Panc1 (cell line): ENCODE measurements at regions not wholly inside any gene's neighbourhood (a gene's known extent, or its start where the extent isn't known, plus 50 kb on each side); places are given as distances from the start of the nearest gene placed in this dataset.

Experiments
- ATAC-seq: fragments of 200-7000 bp; cut with Tn5 transposase; 2 replicates; pipeline ENCODE4 v1.9.1; 2020; ENCODE audit warnings: mild to moderate bottlenecking, moderate library complexity
- BruUV-seq: library from RNA; stranded (reverse); fragments of 400-500 nt; replicated peaks from 2 replicates; lab custom pipeline; 2021; lab: Mats Ljungman, UMichigan
- CTCF ChIA-PET: fragments of 300-600 bp; sonication (Branson Sonifier 250); formaldehyde crosslinking; loops from one replicate; lab custom pipeline; 2022; ENCODE audit warnings: antibody characterized with exemption; lab: Charles Lee
- POLR2A ChIA-PET: fragments of 300-600 bp; sonication (Branson Sonifier 250); formaldehyde crosslinking; loops from one replicate; lab custom pipeline; 2022; ENCODE audit warnings: antibody characterized with exemption; lab: Charles Lee
- DNase-seq: peaks from one replicate; pipeline ENCODE4 v3.0.0-alpha.2; 2010; ENCODE audit warnings: low read depth, low spot score
- H3K27ac ChIP-seq: 2 replicates; pipeline ENCODE4 v1.5.1; 2011; ENCODE audit warnings: mild to moderate bottlenecking, low read length, inconsistent platforms
- H3K27me3 ChIP-seq: fragments of 200-500 bp; sonication (Bioruptor generic); 2 replicates; pipeline ENCODE4 v1.6.0; 2014; ENCODE audit warnings: low read length, inconsistent platforms; ENCODE audit not compliant: control insufficient read depth, insufficient read depth
- H3K36me3 ChIP-seq: fragments of 200-500 bp; sonication (Bioruptor generic); 2 replicates; pipeline ENCODE4 v1.5.1; 2014; ENCODE audit warnings: inconsistent platforms, mild to moderate bottlenecking, low read length, moderate library complexity; ENCODE audit not compliant: control insufficient read depth, insufficient read depth
- H3K4me1 ChIP-seq: 2 replicates; pipeline ENCODE4 v1.5.1; 2011; ENCODE audit warnings: inconsistent platforms, mild to moderate bottlenecking, low read length, moderate library complexity; ENCODE audit not compliant: control insufficient read depth, insufficient read depth
- H3K4me3 ChIP-seq, 2 experiments: 2 replicates each; pipeline ENCODE4 v1.5.1; 2011 to 2012; ENCODE audit warnings: low read depth in 2 of 2, low read length in 2 of 2, mild to moderate bottlenecking in 2 of 2, inconsistent platforms in 1 of 2, moderate library complexity in 1 of 2
- H3K9me3 ChIP-seq: fragments of 200-500 bp; sonication (Bioruptor generic); 2 replicates; pipeline ENCODE4 v1.5.1; 2014; ENCODE audit warnings: low read depth, mild to moderate bottlenecking, inconsistent platforms, low read length, moderate library complexity; ENCODE audit not compliant: control insufficient read depth, insufficient read depth
- POLR2AphosphoS5 ChIP-seq: IDR thresholded peaks from 2 replicates; pipeline ENCODE4 v1.6.1; 2012; ENCODE audit warnings: mild to moderate bottlenecking, low read depth, low read length, moderate library complexity
- REST ChIP-seq, 2 experiments: IDR thresholded peaks; 2 replicates each; pipeline ENCODE4 v1.6.1; 2011 to 2012; ENCODE audit warnings: low read depth in 2 of 2, control low read depth in 1 of 2, low read length in 1 of 2, mild to moderate bottlenecking in 1 of 2, moderate library complexity in 1 of 2; ENCODE audit not compliant: insufficient read depth in 1 of 2
- SIN3A ChIP-seq: IDR thresholded peaks from 2 replicates; pipeline ENCODE4 v1.6.1; 2012; ENCODE audit warnings: low read depth, mild to moderate bottlenecking, low read length, moderate library complexity, borderline replicate concordance; ENCODE audit not compliant: insufficient read depth
- TCF7L2 ChIP-seq: IDR thresholded peaks from 2 replicates; pipeline ENCODE4 v1.6.1; 2011; ENCODE audit warnings: mild to moderate bottlenecking, low read depth, low read length, inconsistent platforms
- in situ Hi-C: cut with HindIII; loops from 2 replicates; pipeline ENCODE4 v1.10.0; 2016; ENCODE audit warnings: low sequenced_read_pairs, low pct_unique_long_range_greater_than_20kb
- intact Hi-C: fragments of 100-400 bp; cut with micrococcal nuclease; formaldehyde crosslinking; loops from one replicate; pipeline ENCODE4 v1.10.0; 2022; ENCODE audit not compliant: unreplicated experiment
- TF ChIP-seq, protein P1 (sequence below): fragments of 450-650 bp; IDR thresholded peaks from 2 replicates; pipeline ENCODE4 v1.5.1; 2017; ENCODE audit warnings: mild to moderate bottlenecking

DNA sequence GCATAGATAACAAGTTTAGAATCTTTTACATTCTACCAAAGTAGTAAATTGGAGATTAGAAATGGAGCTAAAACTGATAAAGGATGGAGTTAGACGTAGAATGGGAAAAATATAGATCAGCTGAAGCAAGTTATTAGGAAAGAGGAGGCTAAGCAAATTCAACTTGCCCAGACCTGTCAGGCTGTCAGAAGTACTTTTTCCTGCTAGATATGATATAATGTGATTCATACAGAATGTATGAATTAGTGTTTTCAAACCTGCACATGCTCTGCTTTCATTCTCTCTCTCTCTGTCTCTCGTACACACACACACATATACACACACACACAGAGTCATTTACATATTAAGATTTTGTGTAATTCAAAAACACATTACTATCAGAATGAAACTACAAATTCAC is 133.2 kb upstream of the HDGFL1 start:
- ATAC-seq (no peak), DNase-seq (no peak)
- no peak overlapping the region for H3K27ac ChIP-seq
- no peaks in the 10 kb centered on the region for H3K36me3 ChIP-seq
- H3K27me3 ChIP-seq: no peaks in the 10 kb centered on the region
- ChIA-PET CTCF (no interaction called here), POLR2A (no interaction called here)
- intact Hi-C loops (no loop called here), in situ Hi-C loops (no loop called here)
- H3K4me3 ChIP-seq: no peak overlapping the region
- TF ChIP-seq REST (IDR thresholded peaks at IDR 0.05; ENCODE audit: insufficient read depth in 1 of 2, low read depth in 2 of 2, low read length in 1 of 2) (no peak), TCF7L2 (no peak), SIN3A (no peak), POLR2AphosphoS5 (no peak)
- TF ChIP-seq, protein P1, sequence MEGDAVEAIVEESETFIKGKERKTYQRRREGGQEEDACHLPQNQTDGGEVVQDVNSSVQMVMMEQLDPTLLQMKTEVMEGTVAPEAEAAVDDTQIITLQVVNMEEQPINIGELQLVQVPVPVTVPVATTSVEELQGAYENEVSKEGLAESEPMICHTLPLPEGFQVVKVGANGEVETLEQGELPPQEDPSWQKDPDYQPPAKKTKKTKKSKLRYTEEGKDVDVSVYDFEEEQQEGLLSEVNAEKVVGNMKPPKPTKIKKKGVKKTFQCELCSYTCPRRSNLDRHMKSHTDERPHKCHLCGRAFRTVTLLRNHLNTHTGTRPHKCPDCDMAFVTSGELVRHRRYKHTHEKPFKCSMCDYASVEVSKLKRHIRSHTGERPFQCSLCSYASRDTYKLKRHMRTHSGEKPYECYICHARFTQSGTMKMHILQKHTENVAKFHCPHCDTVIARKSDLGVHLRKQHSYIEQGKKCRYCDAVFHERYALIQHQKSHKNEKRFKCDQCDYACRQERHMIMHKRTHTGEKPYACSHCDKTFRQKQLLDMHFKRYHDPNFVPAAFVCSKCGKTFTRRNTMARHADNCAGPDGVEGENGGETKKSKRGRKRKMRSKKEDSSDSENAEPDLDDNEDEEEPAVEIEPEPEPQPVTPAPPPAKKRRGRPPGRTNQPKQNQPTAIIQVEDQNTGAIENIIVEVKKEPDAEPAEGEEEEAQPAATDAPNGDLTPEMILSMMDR: no peak
- H3K4me1 ChIP-seq: no peaks in the 10 kb centered on the region
- BruUV-seq: no TSS peak
- H3K9me3 ChIP-seq: no peaks in the 10 kb centered on the region

- ATAC-seq (no peak), DNase-seq (no peak)
- TF ChIP-seq POLR2AphosphoS5 (no peak), TCF7L2 (no peak), SIN3A (no peak), REST (IDR thresholded peaks at IDR 0.05; ENCODE audit: insufficient read depth in 1 of 2, low read depth in 2 of 2, low read length in 1 of 2) (no peak)
- TF ChIP-seq, protein P1: no peak
- Histone ChIP-seq H3K9me3 (no peaks in the 10 kb centered on the region), H3K36me3 (no peaks in the 10 kb centered on the region), H3K27me3 (no peaks in the 10 kb centered on the region), H3K4me3 (no peak overlapping the region), H3K27ac (no peak overlapping the region), H3K4me1 (no peaks in the 10 kb centered on the region)
- CTCF ChIA-PET: no interaction called here
- no TSS peak for BruUV-seq
- POLR2A ChIA-PET: no interaction called here
- intact Hi-C loops (no loop called here), in situ Hi-C loops (no loop called here)
Measured at GRCh38 chr6:22437665-22438064, 131.7 kb upstream of the HDGFL1 start.
